ENCODE measurements at regions not wholly inside any gene's neighbourhood (a gene's known extent, or its start where the extent isn't known, plus 50 kb on each side); places are given as distances from the start of the nearest gene placed in this dataset.
"Not testable (repeated sequence)": the region's sequence is repeated elsewhere in the genome, so short reads cannot be mapped to it uniquely, and the experiment has no call there.

- DNase-seq (ENCODE audit: low read depth in 4 of 4, low spot score in 3 of 4), result no peak
These were observed 484.8 kb upstream of the CCDC196 start for GRCh38 chr14:66001356-66001755.

- DNase-seq (ENCODE audit: low read depth in 4 of 4, low spot score in 3 of 4), result no peak
These were observed 483.0 kb upstream of the CCDC196 start for GRCh38 chr14:66003082-66003730.

GRCh38 chr14:66005900-66006434, 480.2 kb upstream of the CCDC196 start:
- DNase-seq (ENCODE audit: low read depth in 4 of 4, low spot score in 3 of 4), result no peak

GRCh38 chr14:66008631-66009030, 477.5 kb upstream of the CCDC196 start:
- DNase-seq (ENCODE audit: low read depth in 4 of 4, low spot score in 3 of 4), result no peak

GRCh38 chr14:66009089-66009488, 477.1 kb upstream of the CCDC196 start:
- no peak for DNase-seq (ENCODE audit: low read depth in 4 of 4, low spot score in 3 of 4)

GRCh38 chr14:66010695-66011094, 475.5 kb upstream of the CCDC196 start:
- DNase-seq (ENCODE audit: low read depth in 4 of 4, low spot score in 3 of 4), result no peak

- no peak for DNase-seq (ENCODE audit: low read depth in 4 of 4, low spot score in 3 of 4)
These were observed 474.3 kb upstream of the CCDC196 start for GRCh38 chr14:66011855-66012254.

- not testable (repeated sequence) for DNase-seq (ENCODE audit: low read depth in 4 of 4, low spot score in 3 of 4)
These were observed 472.6 kb upstream of the CCDC196 start for GRCh38 chr14:66013607-66014006.

- DNase-seq (ENCODE audit: low read depth in 4 of 4, low spot score in 3 of 4), result peak in 2 of 4 donors; percentile 26 to 60
These were observed 470.9 kb upstream of the CCDC196 start for GRCh38 chr14:66015071-66015780.

- DNase-seq (ENCODE audit: low read depth in 4 of 4, low spot score in 3 of 4), result no peak
These were observed 468.2 kb upstream of the CCDC196 start for GRCh38 chr14:66017927-66018326.

GRCh38 chr14:66022526-66022925, 463.6 kb upstream of the CCDC196 start:
- no peak for DNase-seq (ENCODE audit: low read depth in 4 of 4, low spot score in 3 of 4)

GRCh38 chr14:66025779-66026178, 460.4 kb upstream of the CCDC196 start:
- DNase-seq (ENCODE audit: low read depth in 4 of 4, low spot score in 3 of 4), result no peak

GRCh38 chr14:66031981-66032380, 454.2 kb upstream of the CCDC196 start:
- not testable (repeated sequence) for DNase-seq (ENCODE audit: low read depth in 4 of 4, low spot score in 3 of 4)

- no peak for DNase-seq (ENCODE audit: low read depth in 4 of 4, low spot score in 3 of 4)
These were observed 453.4 kb upstream of the CCDC196 start for GRCh38 chr14:66032800-66033199.

GRCh38 chr14:66036547-66036946, 449.6 kb upstream of the CCDC196 start:
- DNase-seq (ENCODE audit: low read depth in 4 of 4, low spot score in 3 of 4), result no peak

- no peak for DNase-seq (ENCODE audit: low read depth in 4 of 4, low spot score in 3 of 4)
These were observed 448.8 kb upstream of the CCDC196 start for GRCh38 chr14:66037361-66037760.

- DNase-seq (ENCODE audit: low read depth in 4 of 4, low spot score in 3 of 4), result no peak
These were observed 448.0 kb upstream of the CCDC196 start for GRCh38 chr14:66038212-66038611.

GRCh38 chr14:66038618-66039017, 447.6 kb upstream of the CCDC196 start:
- DNase-seq (ENCODE audit: low read depth in 4 of 4, low spot score in 3 of 4), result peak; percentile 41 to 62 (median 55)

- no peak for DNase-seq (ENCODE audit: low read depth in 4 of 4, low spot score in 3 of 4)
These were observed 446.7 kb upstream of the CCDC196 start for GRCh38 chr14:66039495-66039894.

- no peak for DNase-seq (ENCODE audit: low read depth in 4 of 4, low spot score in 3 of 4)
These were observed 444.6 kb upstream of the CCDC196 start for GRCh38 chr14:66041582-66041981.

GRCh38 chr14:66043921-66044320, 442.2 kb upstream of the CCDC196 start:
- DNase-seq (ENCODE audit: low read depth in 4 of 4, low spot score in 3 of 4), result no peak

- DNase-seq (ENCODE audit: low read depth in 4 of 4, low spot score in 3 of 4), result no peak
These were observed 440.6 kb upstream of the CCDC196 start for GRCh38 chr14:66045572-66046021.

All from left renal pelvis (tissue), 4 donors.